Stimulated activated CD8-positive, alpha-beta memory T cell treated with anti-CD3 and anti-CD28 coated beads, Interleukin-4, amount 100 ng/mL, for 24 hours (primary cell): ENCODE measurements at regions not wholly inside any gene's neighbourhood (a gene's known extent, or its start where the extent isn't known, plus 50 kb on each side); places are given as distances from the start of the nearest gene placed in this dataset.

Source experiments
- DNase-seq: peaks from one replicate; pipeline ENCODE4 v3.0.0-alpha.2; 2020; ENCODE audit warnings: low read depth

DNA sequence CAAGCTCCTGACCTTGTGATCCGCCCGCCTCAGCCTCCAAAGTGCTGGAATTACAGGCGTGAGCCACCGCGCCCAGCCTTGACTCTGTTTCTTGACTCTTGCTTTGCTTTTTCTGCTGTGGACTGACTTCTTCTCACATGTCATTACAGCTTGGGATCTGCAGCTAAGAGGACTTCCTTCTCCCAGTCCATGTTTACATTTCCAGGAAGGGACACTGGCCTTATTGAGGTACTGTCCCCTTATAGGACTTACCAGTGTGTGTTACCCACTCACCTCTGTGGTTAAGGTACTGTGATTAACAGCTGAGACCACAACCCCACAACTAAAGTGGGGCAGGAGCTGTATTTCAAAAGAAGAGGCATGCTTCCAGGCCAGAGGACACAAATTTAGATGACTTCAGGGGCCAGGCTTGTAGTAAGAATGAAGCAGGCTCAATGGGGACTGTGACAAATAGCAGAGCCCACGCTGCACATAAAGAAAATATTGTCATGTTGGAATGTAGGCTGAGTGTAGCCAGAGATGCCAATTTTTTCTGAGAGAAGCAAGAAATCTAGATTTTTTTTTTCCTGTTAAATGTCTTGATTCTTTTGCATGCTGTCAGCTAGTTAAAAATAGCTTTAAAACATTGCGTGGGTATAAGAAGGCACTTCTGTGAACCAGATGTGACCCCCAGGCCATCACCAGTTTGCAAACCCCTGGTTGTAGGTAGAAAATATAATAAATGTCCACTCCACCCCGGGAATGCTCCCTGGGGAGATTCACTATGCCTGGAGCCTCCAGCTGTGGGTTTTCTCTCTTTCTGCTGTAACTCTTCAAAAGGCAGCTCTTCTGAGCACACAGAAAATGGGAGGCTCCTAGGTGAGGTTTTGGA, 75.0 kb downstream of the PTPDC1 start:
- no peak for DNase-seq

DNA sequence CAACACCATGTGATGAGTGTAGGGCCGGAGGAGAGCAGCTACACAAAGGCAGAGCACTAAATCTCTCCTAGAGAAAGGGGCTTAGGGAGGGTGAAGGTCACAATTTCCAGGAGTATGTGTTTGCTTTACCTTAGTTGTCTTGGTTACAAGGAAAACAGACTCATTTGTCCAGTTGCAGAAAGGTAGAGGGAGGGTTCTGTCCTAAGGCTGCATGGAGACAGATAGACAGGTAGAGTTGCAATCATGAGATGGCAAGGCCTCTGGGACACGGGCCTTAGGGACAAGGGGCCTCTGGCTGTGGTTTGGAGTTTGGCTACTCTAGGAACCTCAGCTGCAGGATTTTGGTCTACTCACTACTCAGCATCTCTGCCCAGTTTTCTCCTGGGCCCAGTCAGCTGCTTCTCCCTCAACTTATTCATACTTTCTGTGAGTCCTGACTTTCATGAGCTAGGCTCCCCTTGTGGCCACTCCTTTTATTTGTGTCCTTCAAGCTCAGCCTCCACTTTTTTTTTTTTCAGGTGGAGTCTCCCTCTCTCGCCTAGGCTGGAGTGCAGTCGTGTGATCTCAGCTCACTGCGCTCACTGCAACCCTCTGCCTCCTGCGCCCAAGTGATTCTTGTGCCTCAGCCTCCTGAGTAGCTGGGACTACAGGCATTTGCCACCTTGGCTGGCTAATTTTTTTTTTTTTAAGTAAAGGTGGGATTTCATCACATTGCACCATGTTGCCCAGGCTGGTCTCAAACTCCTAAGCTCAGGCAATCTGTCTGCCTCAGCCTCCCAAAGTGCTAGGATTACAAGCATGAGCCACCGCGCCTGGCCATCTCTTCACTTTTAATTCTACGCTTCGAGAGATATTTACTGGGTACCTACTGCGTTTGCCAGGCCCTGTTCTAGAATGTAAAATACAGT, 76.6 kb downstream of the PTPDC1 start:
- DNase-seq = no peak

GRCh38 chr9:94161673-94162072, 77.4 kb downstream of the PTPDC1 start:
- no peak for DNase-seq

DNA sequence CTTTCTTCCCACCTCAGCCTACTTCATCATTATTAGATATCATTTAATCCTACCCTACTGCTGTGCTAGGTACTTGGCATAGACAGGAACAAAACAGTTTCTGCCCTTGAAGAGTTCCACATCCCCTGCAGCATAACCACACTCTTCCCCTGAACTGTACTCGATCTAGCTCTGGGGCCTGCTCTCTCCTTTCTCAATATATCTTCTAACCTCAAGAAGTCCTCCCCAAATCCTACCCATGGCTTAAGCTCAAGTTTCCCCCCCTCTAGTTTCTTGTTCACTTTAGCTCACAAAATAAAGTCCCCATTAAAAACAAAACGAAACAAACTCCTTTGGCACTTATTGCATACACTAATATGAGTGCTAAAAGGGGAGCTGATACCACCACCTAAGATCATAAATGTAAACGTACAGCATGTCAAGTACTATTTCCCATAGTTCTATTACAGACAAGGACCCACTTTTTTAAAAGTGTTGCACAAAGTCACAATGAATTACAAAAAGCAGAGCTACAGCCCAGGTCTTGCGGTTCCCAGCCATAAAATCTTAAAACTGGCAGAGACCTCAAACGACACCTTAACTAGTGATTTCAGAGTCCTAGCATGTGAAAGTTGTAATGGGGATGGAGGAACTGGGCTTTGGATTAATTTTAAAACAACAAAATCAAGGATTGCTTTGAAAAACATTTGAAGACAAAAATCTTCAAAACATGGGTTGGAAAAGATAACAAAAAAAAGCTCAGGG, 80.7 kb downstream of the PTPDC1 start:
- DNase-seq = no peak

- peak; percentile 95 for DNase-seq
These were observed 81.5 kb downstream of the PTPDC1 start for GRCh38 chr9:94165592-94166235.

- peak; percentile 93 for DNase-seq
These were observed 82.1 kb downstream of the PTPDC1 start for GRCh38 chr9:94166236-94166975.

DNA sequence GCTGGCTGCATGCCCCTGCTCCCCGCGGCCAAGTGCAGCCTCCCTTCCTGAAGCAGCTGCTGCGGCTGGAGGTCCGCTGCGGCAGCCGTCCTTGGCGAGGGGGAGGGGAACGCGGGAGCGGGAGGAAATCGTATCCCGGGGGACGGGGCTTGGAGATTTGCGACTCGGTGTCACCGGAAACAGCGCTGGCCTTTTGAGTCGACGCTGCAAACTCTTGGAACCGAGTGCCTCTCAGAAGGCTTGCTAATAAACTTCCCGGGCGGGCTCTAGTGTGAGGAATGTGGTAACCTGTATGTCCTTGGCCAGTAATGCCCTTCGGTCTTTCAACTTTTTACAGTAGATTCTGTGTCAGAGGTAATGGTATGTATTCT, 82.7 kb downstream of the PTPDC1 start:
- no peak for DNase-seq

DNA sequence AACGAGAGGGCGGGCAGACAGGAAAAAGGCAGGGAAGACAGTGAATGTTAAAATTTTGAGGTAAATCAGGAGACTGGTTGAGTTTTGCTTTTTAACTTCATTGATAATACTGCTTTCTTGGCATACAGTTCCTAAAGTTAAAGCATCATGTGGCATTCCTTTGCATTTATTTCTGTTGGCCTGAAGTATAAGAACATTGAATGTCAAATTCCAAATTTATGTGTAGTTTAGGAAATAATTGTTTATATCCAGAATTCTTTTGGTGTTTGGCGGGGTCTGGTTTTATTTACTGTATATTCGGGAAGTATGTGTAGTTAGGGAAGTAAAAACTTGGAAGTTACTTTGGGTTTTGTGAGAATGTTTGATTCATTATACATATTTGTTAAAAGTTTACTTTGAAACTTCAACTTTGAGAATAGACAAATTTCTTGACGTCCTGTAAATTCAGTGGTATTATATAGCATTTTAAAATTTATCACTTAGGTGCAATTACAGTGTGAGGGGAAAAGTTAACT, 83.2 kb downstream of the PTPDC1 start:
- DNase-seq = no peak

- DNase-seq = no peak
These were observed 84.1 kb downstream of the PTPDC1 start for GRCh38 chr9:94168203-94169000.

DNA sequence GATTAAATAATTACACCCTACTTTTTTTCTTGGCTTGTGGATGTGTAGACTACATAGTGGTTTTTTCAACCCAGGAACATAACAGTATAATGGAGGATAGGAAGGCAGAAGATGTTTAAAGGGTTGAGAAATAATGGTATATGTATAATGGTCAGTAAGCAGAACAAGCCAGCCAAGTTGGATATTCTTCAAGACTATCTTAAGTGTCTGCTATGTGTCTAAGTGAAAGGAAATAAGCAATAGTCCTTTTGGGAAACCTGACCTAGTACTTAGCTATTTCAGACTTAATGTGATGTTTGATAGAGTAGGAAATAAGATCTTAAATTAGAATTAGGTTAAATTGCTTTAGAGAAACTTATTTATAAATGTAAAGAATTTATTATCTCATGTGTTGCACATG, 85.7 kb downstream of the PTPDC1 start:
- no peak for DNase-seq

- DNase-seq = no peak
These were observed 85.5 kb upstream of the ZNF169 start for GRCh38 chr9:94173632-94174031.

GRCh38 chr9:94174164-94174563, 84.9 kb upstream of the ZNF169 start:
- DNase-seq = no peak

DNA sequence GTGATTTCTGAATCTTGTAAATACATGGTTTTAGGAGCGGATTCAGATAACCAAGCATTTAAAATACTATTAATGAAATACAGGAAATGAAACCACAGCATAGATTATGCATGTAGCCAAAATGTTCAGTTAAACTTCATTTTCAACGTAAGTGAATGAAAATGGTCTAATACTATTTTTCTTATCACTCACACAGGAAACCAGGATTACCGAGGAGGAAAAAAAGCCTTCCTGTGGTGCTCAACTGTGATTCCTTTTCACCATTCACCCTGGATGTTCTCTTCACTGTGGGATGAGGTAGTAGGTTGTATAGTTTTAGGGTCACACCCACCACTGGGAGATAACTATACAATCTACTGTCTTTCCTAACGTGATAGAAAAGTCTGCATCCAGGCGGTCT, 83.4 kb upstream of the ZNF169 start:
- DNase-seq = no peak

GRCh38 chr9:94176608-94177007, 82.5 kb upstream of the ZNF169 start:
- no peak for DNase-seq

DNA sequence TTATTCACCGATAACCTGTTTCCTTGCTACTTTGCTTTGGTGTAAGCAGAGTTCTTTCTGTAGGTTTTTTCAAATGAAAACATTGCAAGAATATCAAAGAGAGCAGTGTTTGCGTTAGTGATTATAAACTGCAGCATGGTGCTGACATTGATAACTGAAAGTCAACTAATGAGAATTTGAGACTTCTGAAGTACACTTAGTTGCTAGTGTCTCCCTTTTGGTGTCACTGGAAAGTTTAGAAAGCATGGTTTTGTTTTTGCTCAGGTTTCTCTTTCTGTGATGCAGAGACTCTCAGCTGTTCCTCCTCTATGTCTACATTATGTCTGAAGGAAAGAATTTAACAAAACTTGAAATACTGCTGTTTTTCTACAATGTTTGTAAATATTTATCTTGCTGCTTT, 80.2 kb upstream of the ZNF169 start:
- no peak for DNase-seq

- no peak for DNase-seq
These were observed 77.5 kb upstream of the ZNF169 start for GRCh38 chr9:94181408-94182181.

DNA sequence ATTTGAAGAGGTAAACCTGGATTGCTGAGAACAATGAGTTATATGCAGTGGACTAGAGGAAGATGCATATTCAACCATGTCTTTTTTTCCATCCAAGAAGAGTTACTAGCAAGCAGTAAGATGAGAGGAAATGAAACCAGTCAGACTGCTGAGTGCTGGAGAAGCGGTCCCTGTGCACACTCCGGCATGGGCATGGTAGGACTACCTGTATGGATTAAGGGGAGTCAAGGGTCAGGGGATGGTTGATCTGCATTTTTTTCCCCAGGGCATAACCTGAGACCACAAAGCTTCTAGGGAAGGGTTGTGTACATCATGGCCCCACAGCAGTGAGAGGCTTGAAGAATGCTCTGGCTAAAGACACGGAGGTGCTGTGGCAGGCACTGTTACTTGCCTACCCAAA, 76.6 kb upstream of the ZNF169 start:
- DNase-seq = no peak

DNA sequence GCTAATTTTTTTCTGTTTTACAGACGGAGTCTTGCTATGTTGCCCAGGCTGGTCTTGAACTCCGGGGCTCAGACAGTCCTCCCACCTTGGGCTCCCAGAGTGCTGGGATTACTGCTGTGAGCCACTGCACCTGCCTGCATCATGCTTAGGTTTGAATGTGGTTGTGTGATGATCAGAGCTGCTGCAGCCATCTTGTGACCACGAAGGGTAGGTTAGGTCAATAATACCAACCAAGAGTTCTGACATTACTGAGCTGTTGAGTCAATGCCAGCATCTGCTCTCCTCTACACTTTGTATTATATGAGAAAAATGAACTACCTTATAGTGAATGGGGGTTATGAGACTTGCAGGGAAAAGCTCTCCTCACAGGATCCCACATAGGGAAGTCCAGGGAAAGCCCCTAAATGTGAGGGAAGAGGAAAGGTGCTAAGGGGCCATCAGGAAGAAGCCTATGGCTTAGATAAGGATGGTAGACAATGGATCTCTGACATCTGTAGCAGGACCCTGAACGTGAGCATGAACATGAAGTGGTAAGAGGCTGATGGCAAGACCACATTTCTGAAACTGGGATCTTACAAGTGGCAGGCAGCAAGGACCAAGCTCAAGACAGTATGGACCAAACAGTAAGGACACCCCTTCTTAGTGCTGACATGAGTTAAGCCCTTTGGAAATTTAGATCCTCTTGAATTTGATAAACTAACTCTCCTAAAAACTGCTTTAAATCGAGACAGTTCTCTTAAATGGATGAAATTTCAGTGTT, 75.7 kb upstream of the ZNF169 start:
- DNase-seq = no peak

DNA sequence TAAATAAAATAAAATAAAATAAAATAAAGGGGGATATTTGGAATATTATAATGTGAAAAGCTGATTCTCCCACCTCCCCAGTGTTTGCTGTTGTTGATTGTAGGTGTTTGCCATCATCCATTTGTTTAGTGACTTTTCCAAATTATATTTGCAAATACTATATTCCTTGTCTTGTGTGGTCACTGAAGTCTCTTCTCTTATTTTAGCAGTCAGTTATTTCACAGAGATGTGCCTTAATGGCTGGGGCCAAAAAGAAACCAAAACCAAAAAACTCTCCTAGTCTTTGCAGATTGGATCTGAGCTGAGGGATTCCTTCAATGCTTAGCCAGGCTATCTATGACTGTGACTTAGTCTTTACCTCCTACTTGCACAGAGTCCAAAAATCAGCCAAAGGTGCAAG, 70.9 kb upstream of the ZNF169 start:
- no peak for DNase-seq
